Activated CD4-positive, alpha-beta memory T cell treated with anti-CD3 and anti-CD28 coated beads, Interleukin-2, amount 10 ng/mL, durations not matched to agents 7 days and 5 days (primary cell): ENCODE measurements at regions not wholly inside any gene's neighbourhood (a gene's known extent, or its start where the extent isn't known, plus 50 kb on each side); places are given as distances from the start of the nearest gene placed in this dataset.
"Not testable (repeated sequence)": the region's sequence is repeated elsewhere in the genome, so short reads cannot be mapped to it uniquely, and the experiment has no call there.

Experiments
- CTCF ChIA-PET: fragments of 350-600 bp; sonication (Branson Sonifier 250); formaldehyde crosslinking; loops from one replicate; lab custom pipeline; 2021; ENCODE audit warnings: antibody characterized with exemption, inconsistent platforms; lab: Charles Lee
- POLR2A ChIA-PET: fragments of 350-600 bp; sonication (Branson Sonifier 250); formaldehyde crosslinking; loops from one replicate; lab custom pipeline; 2021; ENCODE audit warnings: antibody characterized with exemption; lab: Charles Lee
- DNase-seq: peaks from one replicate; pipeline ENCODE4 v3.0.0-alpha.2; 2020
- H3K27ac Mint-ChIP-seq: one replicate; pipeline ENCODE4 v1.8.0; 2021; ENCODE audit warnings: mild to moderate bottlenecking, mixed read lengths
- H3K27me3 Mint-ChIP-seq: one replicate; pipeline ENCODE4 v1.8.0; 2021; ENCODE audit warnings: mixed read lengths
- H3K36me3 Mint-ChIP-seq: one replicate; pipeline ENCODE4 v1.8.0; 2021; ENCODE audit warnings: low read depth, mixed read lengths
- H3K4me1 Mint-ChIP-seq: one replicate; pipeline ENCODE4 v1.8.0; 2021; ENCODE audit warnings: mixed read lengths
- H3K4me3 Mint-ChIP-seq: one replicate; pipeline ENCODE4 v1.8.0; 2021; ENCODE audit warnings: mild to moderate bottlenecking, mixed read lengths
- H3K9me3 Mint-ChIP-seq: one replicate; pipeline ENCODE4 v1.8.0; 2021; ENCODE audit warnings: mixed read lengths

- H3K36me3 Mint-ChIP-seq = no peaks in the 10 kb centered on the region
- no peak overlapping the region for H3K4me3 Mint-ChIP-seq
- ChIA-PET POLR2A (no interaction called here), CTCF (no interaction called here)
- no peaks in the 10 kb centered on the region for H3K27me3 Mint-ChIP-seq
- H3K4me1 Mint-ChIP-seq = no peaks in the 10 kb centered on the region
- no peak for DNase-seq
- H3K27ac Mint-ChIP-seq = no peak overlapping the region
- H3K9me3 Mint-ChIP-seq = no peaks in the 10 kb centered on the region
These were observed 810.2 kb upstream of the LRATD1 start for GRCh38 chr2:13822365-13822764.

- no peaks in the 10 kb centered on the region for H3K27me3 Mint-ChIP-seq
- no peak overlapping the region for H3K27ac Mint-ChIP-seq
- H3K4me3 Mint-ChIP-seq = no peak overlapping the region
These were observed 806.1 kb upstream of the LRATD1 start for GRCh38 chr2:13826314-13826853.

GRCh38 chr2:13858626-13859025 lies 773.9 kb upstream of the LRATD1 start:
- POLR2A ChIA-PET = no interaction called here
- H3K27ac Mint-ChIP-seq = no peak overlapping the region
- no peak for DNase-seq
- peaks cover 9% of the 10 kb centered on the region for H3K9me3 Mint-ChIP-seq
- H3K27me3 Mint-ChIP-seq = no peaks in the 10 kb centered on the region
- H3K36me3 Mint-ChIP-seq = no peaks in the 10 kb centered on the region
- CTCF ChIA-PET = no interaction called here
- no peaks in the 10 kb centered on the region for H3K4me1 Mint-ChIP-seq
- H3K4me3 Mint-ChIP-seq = no peak overlapping the region

More at GRCh38 chr2:13826314-13826853, 806.1 kb upstream of the LRATD1 start:
- Mint-ChIP-seq H3K4me1 (no peaks in the 10 kb centered on the region), H3K36me3 (no peaks in the 10 kb centered on the region), H3K9me3 (peaks cover 8% of the 10 kb centered on the region)
- no peak for DNase-seq
- ChIA-PET CTCF (no interaction called here), POLR2A (no interaction called here)

GRCh38 chr2:13868275-13868674 lies 764.2 kb upstream of the LRATD1 start:
- DNase-seq, H3K4me1 Mint-ChIP-seq, H3K36me3 Mint-ChIP-seq, H3K4me3 Mint-ChIP-seq, H3K9me3 Mint-ChIP-seq, H3K27ac Mint-ChIP-seq, CTCF ChIA-PET, H3K27me3 Mint-ChIP-seq, POLR2A ChIA-PET: not testable (repeated sequence)

- no peaks in the 10 kb centered on the region for H3K4me1 Mint-ChIP-seq
- POLR2A ChIA-PET = no interaction called here
- no peaks in the 10 kb centered on the region for H3K27me3 Mint-ChIP-seq
- H3K27ac Mint-ChIP-seq = no peak overlapping the region
- no peaks in the 10 kb centered on the region for H3K36me3 Mint-ChIP-seq
- CTCF ChIA-PET = no interaction called here
- H3K4me3 Mint-ChIP-seq = no peak overlapping the region
- H3K9me3 Mint-ChIP-seq = peaks cover 2% of the 10 kb centered on the region
- no peak for DNase-seq
These were observed 756.0 kb upstream of the LRATD1 start for GRCh38 chr2:13876491-13877037.

GRCh38 chr2:13877571-13877970 lies 754.9 kb upstream of the LRATD1 start:
- ChIA-PET POLR2A (no interaction called here), CTCF (no interaction called here)

GRCh38 chr2:13884291-13884976 lies 748.1 kb upstream of the LRATD1 start:
- DNase-seq = no peak
- H3K27me3 Mint-ChIP-seq = no peaks in the 10 kb centered on the region
- H3K4me1 Mint-ChIP-seq = no peaks in the 10 kb centered on the region
- ChIA-PET CTCF (no interaction called here), POLR2A (no interaction called here)
- no peak overlapping the region for H3K4me3 Mint-ChIP-seq
- no peaks in the 10 kb centered on the region for H3K36me3 Mint-ChIP-seq
- no peak overlapping the region for H3K27ac Mint-ChIP-seq
- H3K9me3 Mint-ChIP-seq = peaks cover 7% of the 10 kb centered on the region

More at GRCh38 chr2:13877571-13877970, 754.9 kb upstream of the LRATD1 start:
- DNase-seq = no peak
- Mint-ChIP-seq H3K9me3 (peaks cover 6% of the 10 kb centered on the region), H3K4me1 (no peaks in the 10 kb centered on the region), H3K27ac (no peak overlapping the region), H3K4me3 (no peak overlapping the region), H3K36me3 (no peaks in the 10 kb centered on the region), H3K27me3 (no peaks in the 10 kb centered on the region)

DNA sequence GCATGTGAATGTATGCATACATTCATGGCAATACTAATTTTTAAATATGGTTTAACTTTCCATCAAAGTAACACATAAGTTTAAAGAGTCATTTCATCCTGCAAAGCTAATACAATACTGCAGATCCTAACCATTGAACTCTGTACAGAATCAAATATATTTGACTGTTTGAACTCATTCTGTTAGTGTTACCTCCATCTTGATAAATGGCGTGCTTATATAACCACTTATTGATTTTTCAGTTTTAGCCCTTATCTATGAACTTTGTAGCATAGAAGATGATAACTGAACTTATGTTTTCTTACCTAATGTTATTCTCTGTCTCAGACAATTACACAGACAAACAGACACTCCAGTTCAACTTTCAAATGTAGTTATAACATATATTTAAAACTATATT lies 731.0 kb upstream of the LRATD1 start:
- Mint-ChIP-seq H3K4me1 (no peaks in the 10 kb centered on the region), H3K9me3 (peaks cover 10% of the 10 kb centered on the region), H3K4me3 (no peak overlapping the region), H3K27ac (no peak overlapping the region), H3K27me3 (no peaks in the 10 kb centered on the region), H3K36me3 (no peaks in the 10 kb centered on the region)
- no peak for DNase-seq
- CTCF ChIA-PET = no interaction called here
- POLR2A ChIA-PET = no interaction called here

DNA sequence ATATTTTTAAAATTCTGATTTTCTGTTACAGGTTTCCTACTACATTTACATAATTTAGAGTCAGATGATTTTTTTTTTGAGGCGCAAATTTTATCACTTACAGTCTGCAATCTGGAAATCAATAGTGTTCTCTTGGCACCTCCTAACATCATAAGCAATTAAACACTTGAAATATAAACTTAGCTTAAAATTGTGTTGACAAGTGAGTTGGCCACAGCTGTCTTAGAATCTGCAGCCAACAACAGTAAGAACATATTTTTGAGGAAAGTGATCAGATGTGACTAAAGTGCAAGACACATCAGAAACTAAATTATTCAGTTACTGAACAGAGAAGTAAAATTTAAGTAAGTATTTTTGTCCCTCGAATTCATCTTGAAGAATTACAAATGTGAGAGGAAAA lies 726.7 kb upstream of the LRATD1 start:
- Mint-ChIP-seq H3K4me3 (no peak overlapping the region), H3K27ac (no peak overlapping the region), H3K27me3 (no peaks in the 10 kb centered on the region), H3K9me3 (peaks cover 2% of the 10 kb centered on the region), H3K36me3 (no peaks in the 10 kb centered on the region), H3K4me1 (no peaks in the 10 kb centered on the region)
- ChIA-PET POLR2A (no interaction called here), CTCF (no interaction called here)
- DNase-seq = no peak

- Mint-ChIP-seq H3K27ac (no peak overlapping the region), H3K4me3 (no peak overlapping the region), H3K36me3 (no peaks in the 10 kb centered on the region), H3K4me1 (no peaks in the 10 kb centered on the region), H3K9me3 (peaks cover 8% of the 10 kb centered on the region), H3K27me3 (no peaks in the 10 kb centered on the region)
- DNase-seq = no peak
- ChIA-PET CTCF (no interaction called here), POLR2A (no interaction called here)
These were observed 716.5 kb upstream of the LRATD1 start for GRCh38 chr2:13916066-13916465.

DNA sequence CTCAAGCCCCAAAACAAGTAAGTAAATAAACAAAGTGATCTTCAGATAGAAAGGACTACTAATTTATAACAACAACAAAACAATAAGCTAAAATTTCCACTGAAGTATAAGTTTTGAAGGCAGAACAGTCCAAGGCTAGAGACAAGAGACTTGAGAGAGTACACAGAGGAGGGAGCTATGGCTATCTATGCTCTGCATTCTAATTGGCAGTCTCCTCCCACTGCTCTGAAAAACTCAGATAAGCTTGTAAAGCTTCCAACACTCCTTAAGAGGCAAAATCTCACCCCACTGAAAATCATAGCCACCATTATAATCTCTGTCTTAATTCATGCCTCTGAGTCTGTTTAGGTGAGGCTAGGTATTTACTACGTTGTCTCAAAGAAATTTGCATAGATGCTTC lies 714.6 kb upstream of the LRATD1 start:
- Mint-ChIP-seq H3K27ac (no peak overlapping the region), H3K36me3 (no peaks in the 10 kb centered on the region), H3K4me1 (no peaks in the 10 kb centered on the region), H3K4me3 (no peak overlapping the region), H3K27me3 (no peaks in the 10 kb centered on the region), H3K9me3 (peaks cover 8% of the 10 kb centered on the region)
- CTCF ChIA-PET = no interaction called here
- POLR2A ChIA-PET = no interaction called here
- no peak for DNase-seq

DNA sequence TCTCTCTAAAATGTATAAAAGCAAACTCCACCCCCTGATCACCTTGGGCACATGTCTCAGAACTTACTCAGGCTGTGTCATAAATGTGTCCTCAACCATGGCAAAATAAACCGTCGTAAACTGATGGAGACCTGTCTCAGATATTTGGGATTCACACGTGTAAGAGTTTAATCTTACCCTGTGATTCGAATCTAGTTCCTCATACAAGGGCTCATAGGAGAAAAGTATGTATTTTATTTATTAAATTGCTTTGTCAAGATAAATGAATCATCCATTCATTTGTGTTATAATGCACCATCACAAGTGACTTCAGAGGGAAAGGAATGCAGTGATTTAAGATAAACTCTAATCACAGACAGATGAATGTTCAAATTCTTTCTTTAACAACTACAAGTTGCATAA lies 712.5 kb upstream of the LRATD1 start:
- POLR2A ChIA-PET = no interaction called here
- CTCF ChIA-PET = no interaction called here
- H3K9me3 Mint-ChIP-seq = peaks cover 11% of the 10 kb centered on the region
- no peaks in the 10 kb centered on the region for H3K27me3 Mint-ChIP-seq
- H3K36me3 Mint-ChIP-seq = no peaks in the 10 kb centered on the region
- no peak overlapping the region for H3K4me3 Mint-ChIP-seq
- DNase-seq = no peak
- H3K4me1 Mint-ChIP-seq = no peaks in the 10 kb centered on the region
- H3K27ac Mint-ChIP-seq = no peak overlapping the region

DNA sequence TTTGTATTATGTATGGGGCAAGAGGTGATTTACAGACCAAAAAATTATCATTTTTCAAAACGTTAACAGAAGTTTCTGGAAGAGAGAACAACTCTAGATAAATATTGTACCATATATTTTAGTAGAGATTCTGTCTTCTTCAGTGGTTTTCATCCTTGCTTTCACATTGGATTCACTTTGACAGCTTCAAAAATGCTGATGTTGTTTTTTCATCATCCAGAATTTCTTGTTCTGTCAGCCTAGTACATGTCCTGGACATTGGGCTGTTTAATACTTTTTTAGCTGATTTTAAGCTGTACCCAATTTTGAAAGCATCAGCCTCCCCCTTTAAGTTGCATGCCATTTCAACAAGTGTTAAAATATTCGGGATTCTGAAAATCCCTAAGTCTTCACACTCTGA lies 711.3 kb upstream of the LRATD1 start:
- no peak for DNase-seq
- CTCF ChIA-PET = no interaction called here
- no peaks in the 10 kb centered on the region for H3K27me3 Mint-ChIP-seq
- no peaks in the 10 kb centered on the region for H3K36me3 Mint-ChIP-seq
- no peak overlapping the region for H3K27ac Mint-ChIP-seq
- no peak overlapping the region for H3K4me3 Mint-ChIP-seq
- POLR2A ChIA-PET = no interaction called here
- peaks cover 11% of the 10 kb centered on the region for H3K9me3 Mint-ChIP-seq
- H3K4me1 Mint-ChIP-seq = no peaks in the 10 kb centered on the region

GRCh38 chr2:13923823-13924222 lies 708.7 kb upstream of the LRATD1 start:
- no peak overlapping the region for H3K27ac Mint-ChIP-seq

More at GRCh38 chr2:13923823-13924222, 708.7 kb upstream of the LRATD1 start:
- ChIA-PET CTCF (no interaction called here), POLR2A (no interaction called here)
- Mint-ChIP-seq H3K4me1 (no peaks in the 10 kb centered on the region), H3K36me3 (no peaks in the 10 kb centered on the region), H3K9me3 (peaks cover 13% of the 10 kb centered on the region), H3K4me3 (no peak overlapping the region), H3K27me3 (no peaks in the 10 kb centered on the region)
- no peak for DNase-seq
